Left ventricle myocardium inferior (tissue), 1 donor: ENCODE measurements at regions not wholly inside any gene's neighbourhood (a gene's known extent, or its start where the extent isn't known, plus 50 kb on each side); places are given as distances from the start of the nearest gene placed in this dataset.

ENCODE experiments used
- DNase-seq: peaks from one replicate; pipeline ENCODE4 v3.0.0-alpha.2; 2020
- H3K27ac ChIP-seq: fragments of 200-600 bp; replicated peaks from 2 replicates; pipeline ENCODE4 v1.8.0; 2021
- H3K27me3 ChIP-seq: fragments of 200-600 bp; 2 replicates; pipeline ENCODE4 v1.8.0; 2021; ENCODE audit warnings: low read depth
- H3K36me3 ChIP-seq: fragments of 200-600 bp; 2 replicates; pipeline ENCODE4 v1.8.0; 2021
- H3K4me1 ChIP-seq: fragments of 200-600 bp; 2 replicates; pipeline ENCODE4 v1.8.0; 2021
- H3K4me3 ChIP-seq: fragments of 200-600 bp; 2 replicates; pipeline ENCODE4 v1.8.0; 2021; ENCODE audit warnings: mild to moderate bottlenecking, moderate library complexity
- H3K9me3 ChIP-seq: fragments of 200-600 bp; replicated peaks from 2 replicates; pipeline ENCODE4 v1.8.0; 2021
- CTCF ChIP-seq: fragments of 200-600 bp; IDR thresholded peaks from 2 replicates; pipeline ENCODE4 v1.8.0; 2021; ENCODE audit warnings: antibody characterized with exemption, mild to moderate bottlenecking, borderline replicate concordance
- intact Hi-C: fragments of 100-400 bp; cut with micrococcal nuclease; formaldehyde crosslinking; loops from one replicate; pipeline ENCODE4 v1.11.0; 2022
- donor health status: DM: no; HTN: yes; CAD: no; lungs with severe emphysema.

DNA sequence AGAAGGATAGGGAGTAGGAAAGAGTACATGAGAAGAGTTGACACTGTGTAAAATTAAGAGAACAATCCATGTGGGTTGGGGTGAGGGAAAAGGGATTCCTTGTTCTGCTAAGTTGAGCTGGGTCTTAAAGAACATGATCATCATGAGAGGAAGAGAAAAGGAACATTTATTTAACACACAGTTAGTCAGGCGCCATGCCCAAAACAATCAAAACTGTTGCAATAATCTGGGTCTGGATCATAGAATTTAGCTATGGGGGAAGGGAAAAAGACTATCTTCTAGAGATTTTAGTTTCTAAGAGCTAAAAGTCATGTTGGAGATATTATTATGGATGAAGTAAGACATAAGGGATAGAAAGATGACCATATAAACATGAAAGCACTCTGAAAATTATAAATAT is 178.9 kb downstream of the SEM1 start:
- H3K27ac ChIP-seq: no peak overlapping the region
- no peak for DNase-seq
- no peaks in the 10 kb centered on the region for H3K9me3 ChIP-seq
- H3K36me3 ChIP-seq: no peaks in the 10 kb centered on the region
- no peak for TF ChIP-seq CTCF
- no peaks in the 10 kb centered on the region for H3K4me1 ChIP-seq
- no peak overlapping the region for H3K4me3 ChIP-seq
- H3K27me3 ChIP-seq: no peaks in the 10 kb centered on the region
- intact Hi-C loops: no loop called here

DNA sequence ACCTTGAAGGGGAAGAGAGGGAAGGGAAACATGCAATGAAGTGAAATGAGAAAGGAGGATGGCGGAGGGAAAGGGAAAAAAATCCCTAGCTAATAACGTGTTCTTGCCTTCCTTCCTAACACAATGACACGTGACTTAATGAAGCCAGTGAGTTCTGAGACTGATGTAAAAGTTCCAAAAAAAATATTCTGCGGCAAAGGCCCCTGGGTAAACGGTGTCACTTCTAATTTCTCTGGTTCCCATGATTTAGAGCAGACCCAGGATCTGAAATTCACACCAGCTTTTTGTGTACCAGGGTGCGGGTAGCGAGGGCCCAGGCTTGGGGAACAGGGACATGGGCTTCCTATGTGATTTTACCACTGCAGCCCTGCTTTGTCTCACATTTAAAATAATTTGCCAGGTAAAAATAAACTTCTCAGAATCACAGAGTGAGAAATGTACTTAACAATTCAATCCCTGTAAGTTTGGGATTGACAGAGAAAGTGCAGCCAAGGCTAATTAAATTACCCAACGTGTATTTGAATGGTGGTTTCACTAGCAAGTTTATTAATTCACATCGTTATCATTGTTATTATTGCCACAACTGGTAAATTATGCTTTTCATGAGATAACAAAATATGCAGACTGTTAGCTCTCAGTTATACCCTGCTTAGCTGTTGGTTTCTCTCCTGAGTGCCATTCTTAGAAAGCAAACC is 182.4 kb downstream of the SEM1 start:
- no peaks in the 10 kb centered on the region for H3K36me3 ChIP-seq
- H3K27me3 ChIP-seq: no peaks in the 10 kb centered on the region
- no peak overlapping the region for H3K4me3 ChIP-seq
- no peak for TF ChIP-seq CTCF
- no peaks in the 10 kb centered on the region for H3K4me1 ChIP-seq
- H3K9me3 ChIP-seq: no peaks in the 10 kb centered on the region
- H3K27ac ChIP-seq: no peak overlapping the region
- intact Hi-C loops: no loop called here
- no peak for DNase-seq

GRCh38 chr7:96526496-96526895 is 183.2 kb downstream of the SEM1 start:
- H3K4me1 ChIP-seq: no peaks in the 10 kb centered on the region
- H3K9me3 ChIP-seq: no peaks in the 10 kb centered on the region
- intact Hi-C loops: no loop called here
- no peaks in the 10 kb centered on the region for H3K36me3 ChIP-seq
- H3K27me3 ChIP-seq: no peaks in the 10 kb centered on the region
- no peak for TF ChIP-seq CTCF
- no peak overlapping the region for H3K27ac ChIP-seq
- H3K4me3 ChIP-seq: no peak overlapping the region
- DNase-seq: no peak

DNA sequence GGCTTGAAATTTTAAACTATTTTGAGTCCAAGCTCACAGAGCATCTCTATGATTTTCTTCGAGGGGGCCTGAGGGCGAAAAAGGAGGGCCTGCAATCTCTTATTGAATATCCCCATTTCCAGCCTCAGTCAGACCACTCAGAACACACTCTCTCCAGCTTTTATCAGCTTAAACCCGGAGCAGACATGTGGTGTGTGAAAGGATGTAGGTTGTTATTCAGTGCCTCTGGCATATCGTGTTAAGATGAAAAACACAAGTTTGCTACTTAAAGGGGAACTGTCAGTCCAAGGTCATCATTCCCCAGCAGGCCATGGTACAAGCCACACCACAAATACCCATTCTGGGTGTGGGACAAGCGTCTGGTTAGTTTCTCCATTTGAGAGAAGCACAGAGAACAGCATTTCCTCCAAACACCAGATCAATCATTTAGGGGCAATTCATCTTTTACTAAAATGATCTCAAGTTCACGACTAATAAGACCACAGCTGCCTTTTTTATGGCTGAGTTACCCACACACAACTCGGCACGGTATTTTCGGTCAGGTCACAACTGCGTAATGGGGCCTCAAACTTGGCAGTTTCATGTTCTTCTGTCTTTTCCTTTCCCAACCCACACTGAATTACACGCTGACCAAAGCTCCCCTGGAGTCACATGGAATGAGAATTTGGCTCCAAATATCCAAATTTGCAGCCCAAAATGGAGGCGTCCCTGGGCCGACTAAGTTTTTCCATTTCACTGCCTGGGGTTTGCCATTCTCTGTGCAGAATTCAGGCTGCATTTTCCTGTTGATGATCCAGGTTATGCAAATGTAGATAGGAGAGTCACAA is 188.4 kb downstream of the SEM1 start:
- no peak for DNase-seq
- Histone ChIP-seq H3K27me3 (no peaks in the 10 kb centered on the region), H3K4me1 (no peaks in the 10 kb centered on the region), H3K27ac (no peak overlapping the region), H3K9me3 (peaks cover 4% of the 10 kb centered on the region), H3K4me3 (no peak overlapping the region), H3K36me3 (no peaks in the 10 kb centered on the region)
- TF ChIP-seq CTCF: no peak
- intact Hi-C loops: no loop called here

- Histone ChIP-seq H3K36me3 (no peaks in the 10 kb centered on the region), H3K27ac (no peak overlapping the region), H3K9me3 (no peaks in the 10 kb centered on the region), H3K27me3 (no peaks in the 10 kb centered on the region), H3K4me3 (no peak overlapping the region), H3K4me1 (no peaks in the 10 kb centered on the region)
- DNase-seq: no peak
- intact Hi-C loops: no loop called here
- TF ChIP-seq CTCF: no peak
These were observed 186.5 kb upstream of the SLC25A13 start for GRCh38 chr7:96508371-96508770.
